Astrocyte (in vitro differentiated cells and primary cell): ENCODE measurements at regions not wholly inside any gene's neighbourhood (a gene's known extent, or its start where the extent isn't known, plus 50 kb on each side); places are given as distances from the start of the nearest gene placed in this dataset.

ENCODE experiments used
- DNase-seq: peaks from one replicate; pipeline ENCODE4 v3.0.0-alpha.2; 2010; ENCODE audit warnings: low read depth
- FAIRE-seq: peaks from 2 replicates; lab custom pipeline; 2011; peaks lifted over from hg19 to GRCh38; lab: Jason Lieb, UNC
- H2AFZ ChIP-seq: 2 replicates; pipeline ENCODE4 v1.6.0; 2012; ENCODE audit warnings: low read depth, low read length, inconsistent platforms
- H3K27ac ChIP-seq: 2 replicates; pipeline ENCODE4 v1.5.1; 2011; ENCODE audit warnings: low read depth, low read length, inconsistent platforms
- H3K27me3 ChIP-seq: 2 replicates; pipeline ENCODE4 v1.6.0; 2011; ENCODE audit warnings: low read length, inconsistent platforms; ENCODE audit not compliant: insufficient read depth
- H3K36me3 ChIP-seq: 2 replicates; pipeline ENCODE4 v1.5.1; 2011; ENCODE audit warnings: low read length, inconsistent platforms; ENCODE audit not compliant: insufficient read depth
- H3K4me1 ChIP-seq: 2 replicates; pipeline ENCODE4 v1.5.1; 2011; ENCODE audit warnings: low read length, inconsistent platforms; ENCODE audit not compliant: insufficient read depth
- H3K4me2 ChIP-seq: 2 replicates; pipeline ENCODE4 v1.6.0; 2012; ENCODE audit warnings: low read length, inconsistent platforms
- H3K4me3 ChIP-seq: 2 replicates; pipeline ENCODE4 v1.5.1; 2011; ENCODE audit warnings: low read depth, mild to moderate bottlenecking, low read length, inconsistent platforms; ENCODE audit not compliant: insufficient read depth
- H3K79me2 ChIP-seq: 2 replicates; pipeline ENCODE4 v1.6.0; 2012; ENCODE audit warnings: mild to moderate bottlenecking, low read length, inconsistent platforms; ENCODE audit not compliant: insufficient read depth
- H3K9ac ChIP-seq: 2 replicates; pipeline ENCODE4 v1.6.0; 2012; ENCODE audit warnings: mild to moderate bottlenecking, low read length, inconsistent platforms
- H3K9me3 ChIP-seq: 2 replicates; pipeline ENCODE4 v1.5.1; 2012; ENCODE audit warnings: low read depth, mild to moderate bottlenecking, low read length, inconsistent platforms; ENCODE audit not compliant: insufficient read depth
- H4K20me1 ChIP-seq: 2 replicates; pipeline ENCODE4 v1.6.0; 2012; ENCODE audit warnings: low read length, inconsistent platforms; ENCODE audit not compliant: insufficient read depth
- H3K27ac Mint-ChIP-seq: one replicate; pipeline ENCODE4 v1.8.0; 2021; ENCODE audit warnings: mild to moderate bottlenecking, mixed read lengths; ENCODE audit not compliant: unreplicated experiment
- H3K27me3 Mint-ChIP-seq: one replicate; pipeline ENCODE4 v1.8.0; 2021; ENCODE audit warnings: low read depth, mixed read lengths; ENCODE audit not compliant: unreplicated experiment
- H3K36me3 Mint-ChIP-seq: one replicate; pipeline ENCODE4 v1.8.0; 2021; ENCODE audit warnings: low read depth, mixed read lengths; ENCODE audit not compliant: unreplicated experiment
- H3K4me1 Mint-ChIP-seq: one replicate; pipeline ENCODE4 v1.8.0; 2021; ENCODE audit warnings: low read depth, mixed read lengths; ENCODE audit not compliant: unreplicated experiment
- H3K4me3 Mint-ChIP-seq: one replicate; pipeline ENCODE4 v1.8.0; 2021; ENCODE audit warnings: mild to moderate bottlenecking, moderate library complexity, mixed read lengths; ENCODE audit not compliant: unreplicated experiment
- H3K9me3 Mint-ChIP-seq: one replicate; pipeline ENCODE4 v1.8.0; 2021; ENCODE audit warnings: mild to moderate bottlenecking, mixed read lengths; ENCODE audit not compliant: unreplicated experiment
- EZH2 ChIP-seq: IDR thresholded peaks from 2 replicates; pipeline ENCODE4 v1.6.1; 2012; ENCODE audit warnings: mild to moderate bottlenecking, low read length, inconsistent platforms; ENCODE audit not compliant: insufficient read depth
- TF ChIP-seq, protein P1 (sequence below): IDR thresholded peaks from 2 replicates; pipeline ENCODE4 v1.5.1; 2011; ENCODE audit warnings: low read depth, mild to moderate bottlenecking, inconsistent platforms, low read length, moderate library complexity; ENCODE audit not compliant: insufficient read depth

- H3K4me3 ChIP-seq = no peak overlapping the region
- no peak overlapping the region for H3K9ac ChIP-seq
- no peaks in the 10 kb centered on the region for H4K20me1 ChIP-seq
- FAIRE-seq = no peak
- H3K36me3 ChIP-seq = no peaks in the 10 kb centered on the region
- Mint-ChIP-seq H3K4me1 (peaks cover 14% of the 10 kb centered on the region), H3K27me3 (no peaks in the 10 kb centered on the region), H3K9me3 (no peaks in the 10 kb centered on the region), H3K36me3 (no peaks in the 10 kb centered on the region), H3K27ac (no peak overlapping the region), H3K4me3 (no peak overlapping the region)
- H3K9me3 ChIP-seq = no peaks in the 10 kb centered on the region
- H3K79me2 ChIP-seq = no peaks in the 10 kb centered on the region
- no peak overlapping the region for H3K4me2 ChIP-seq
- peaks cover 11% of the 10 kb centered on the region for H3K4me1 ChIP-seq
- no peak overlapping the region for H2AFZ ChIP-seq
- no peak overlapping the region for H3K27ac ChIP-seq
- DNase-seq = no peak
- H3K27me3 ChIP-seq = no peaks in the 10 kb centered on the region
- no peak for TF ChIP-seq EZH2
- TF ChIP-seq, protein P1, sequence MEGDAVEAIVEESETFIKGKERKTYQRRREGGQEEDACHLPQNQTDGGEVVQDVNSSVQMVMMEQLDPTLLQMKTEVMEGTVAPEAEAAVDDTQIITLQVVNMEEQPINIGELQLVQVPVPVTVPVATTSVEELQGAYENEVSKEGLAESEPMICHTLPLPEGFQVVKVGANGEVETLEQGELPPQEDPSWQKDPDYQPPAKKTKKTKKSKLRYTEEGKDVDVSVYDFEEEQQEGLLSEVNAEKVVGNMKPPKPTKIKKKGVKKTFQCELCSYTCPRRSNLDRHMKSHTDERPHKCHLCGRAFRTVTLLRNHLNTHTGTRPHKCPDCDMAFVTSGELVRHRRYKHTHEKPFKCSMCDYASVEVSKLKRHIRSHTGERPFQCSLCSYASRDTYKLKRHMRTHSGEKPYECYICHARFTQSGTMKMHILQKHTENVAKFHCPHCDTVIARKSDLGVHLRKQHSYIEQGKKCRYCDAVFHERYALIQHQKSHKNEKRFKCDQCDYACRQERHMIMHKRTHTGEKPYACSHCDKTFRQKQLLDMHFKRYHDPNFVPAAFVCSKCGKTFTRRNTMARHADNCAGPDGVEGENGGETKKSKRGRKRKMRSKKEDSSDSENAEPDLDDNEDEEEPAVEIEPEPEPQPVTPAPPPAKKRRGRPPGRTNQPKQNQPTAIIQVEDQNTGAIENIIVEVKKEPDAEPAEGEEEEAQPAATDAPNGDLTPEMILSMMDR = no peak
These were observed 70.4 kb upstream of the ROBO2 start for GRCh38 chr3:76969471-76969870.

DNA sequence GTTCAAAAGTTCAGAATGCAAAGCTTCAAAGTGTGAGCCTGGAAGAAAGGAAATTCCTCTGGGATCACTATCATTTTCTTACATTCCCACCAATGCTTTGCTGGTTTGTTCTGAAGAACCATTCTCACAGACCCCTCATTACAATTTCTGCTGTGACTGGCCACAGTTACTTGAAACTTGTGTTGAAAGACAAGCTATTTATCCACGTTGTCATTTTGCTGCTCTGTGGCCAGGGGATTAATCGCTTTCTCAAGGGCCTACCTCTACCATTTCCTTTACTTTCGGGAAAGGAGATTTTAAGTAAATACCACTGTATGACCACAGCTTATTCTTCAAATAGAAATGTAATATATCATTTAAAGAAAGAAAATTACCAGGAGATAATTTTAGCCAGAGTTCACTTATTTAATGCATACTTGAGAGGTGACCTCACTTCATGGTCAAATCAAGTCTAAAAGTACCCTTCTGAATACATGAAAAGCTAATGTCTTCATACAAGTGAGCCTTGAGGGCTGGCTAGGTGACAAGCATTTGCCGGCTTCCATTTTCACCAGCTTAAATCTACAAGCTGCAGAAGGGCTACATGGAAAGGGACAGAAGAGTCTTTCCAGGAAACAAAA is 69.8 kb upstream of the ROBO2 start:
- no peak overlapping the region for H3K4me3 Mint-ChIP-seq
- FAIRE-seq = no peak
- Histone ChIP-seq H3K36me3 (no peaks in the 10 kb centered on the region), H4K20me1 (no peaks in the 10 kb centered on the region), H3K4me3 (no peak overlapping the region), H3K27me3 (no peaks in the 10 kb centered on the region), H3K27ac (peak overlapping the region; percentile 53), H3K4me2 (peak overlapping the region; percentile 39), H3K9me3 (no peaks in the 10 kb centered on the region), H3K79me2 (no peaks in the 10 kb centered on the region), H3K4me1 (peaks cover 11% of the 10 kb centered on the region), H2AFZ (peak overlapping the region; percentile 36), H3K9ac (no peak overlapping the region)
- H3K36me3 Mint-ChIP-seq = no peaks in the 10 kb centered on the region
- no peaks in the 10 kb centered on the region for H3K9me3 Mint-ChIP-seq
- no peak overlapping the region for H3K27ac Mint-ChIP-seq
- no peaks in the 10 kb centered on the region for H3K27me3 Mint-ChIP-seq
- DNase-seq = peak; percentile 56
- TF ChIP-seq, protein P1 = no peak
- TF ChIP-seq EZH2 = no peak
- peaks cover 14% of the 10 kb centered on the region for H3K4me1 Mint-ChIP-seq

DNA sequence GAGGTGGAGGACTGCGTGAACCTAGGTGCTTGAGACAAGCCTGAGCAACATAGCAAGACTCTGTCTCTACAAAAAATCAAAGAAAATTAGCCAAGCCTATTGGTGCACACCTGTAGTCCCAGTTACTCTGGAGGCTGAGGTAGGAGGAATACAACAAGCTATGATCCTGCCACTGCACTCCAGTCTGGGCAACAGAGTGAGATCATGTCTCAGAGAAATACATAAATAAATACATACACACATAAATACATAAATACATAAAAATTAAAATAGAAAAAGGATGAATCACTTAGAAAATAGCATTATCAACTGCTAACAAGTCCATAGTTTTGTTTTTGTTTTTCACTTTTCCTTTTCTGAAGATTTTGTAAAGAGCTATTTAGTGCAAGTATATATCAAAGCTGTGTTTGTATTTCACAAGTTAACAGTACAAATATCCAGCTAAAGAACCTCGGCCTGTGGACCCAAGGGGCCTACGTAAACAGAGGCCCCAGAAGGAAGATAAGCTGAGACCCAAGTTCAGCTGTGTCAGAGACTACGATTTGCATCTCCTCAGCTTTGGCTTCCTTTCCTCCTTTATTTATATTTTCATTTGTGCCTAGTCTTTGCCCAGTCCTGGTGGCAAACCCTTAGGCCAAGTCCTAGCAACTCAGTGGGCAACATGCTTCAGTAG is 67.1 kb upstream of the ROBO2 start:
- H3K4me1 Mint-ChIP-seq = peaks cover 17% of the 10 kb centered on the region
- Histone ChIP-seq H3K4me1 (peaks cover 11% of the 10 kb centered on the region), H3K36me3 (no peaks in the 10 kb centered on the region), H3K27me3 (no peaks in the 10 kb centered on the region), H3K27ac (no peak overlapping the region), H2AFZ (no peak overlapping the region), H3K9me3 (no peaks in the 10 kb centered on the region), H3K9ac (no peak overlapping the region), H4K20me1 (no peaks in the 10 kb centered on the region), H3K79me2 (no peaks in the 10 kb centered on the region), H3K4me2 (no peak overlapping the region), H3K4me3 (no peak overlapping the region)
- no peak overlapping the region for H3K4me3 Mint-ChIP-seq
- no peak overlapping the region for H3K27ac Mint-ChIP-seq
- H3K9me3 Mint-ChIP-seq = no peaks in the 10 kb centered on the region
- TF ChIP-seq, protein P1 = no peak
- TF ChIP-seq EZH2 = no peak
- H3K36me3 Mint-ChIP-seq = no peaks in the 10 kb centered on the region
- no peak for FAIRE-seq
- no peaks in the 10 kb centered on the region for H3K27me3 Mint-ChIP-seq
- DNase-seq = no peak
